OCI-LY7 (cell line): ENCODE measurements at regions not wholly inside any gene's neighbourhood (a gene's known extent, or its start where the extent isn't known, plus 50 kb on each side); places are given as distances from the start of the nearest gene placed in this dataset.

Experiments used
- EZH2phosphoT487 ChIP-seq: fragments of 200-600 bp; sonication (generic); IDR thresholded peaks from 2 replicates; pipeline ENCODE4 v1.6.1; 2018; ENCODE audit warnings: low read depth, borderline replicate concordance, mild to moderate bottlenecking, mixed run types, antibody characterized with exemption, low read length, moderate library complexity, mixed read lengths
- TF ChIP-seq, protein P1 (sequence below): fragments of 200-600 bp; sonication (generic); conservative IDR thresholded peaks from 2 replicates; pipeline ENCODE4 v1.5.1; 2014; ENCODE audit warnings: mild to moderate bottlenecking, antibody characterized with exemption, low read length, moderate library complexity, mixed read lengths

DNA sequence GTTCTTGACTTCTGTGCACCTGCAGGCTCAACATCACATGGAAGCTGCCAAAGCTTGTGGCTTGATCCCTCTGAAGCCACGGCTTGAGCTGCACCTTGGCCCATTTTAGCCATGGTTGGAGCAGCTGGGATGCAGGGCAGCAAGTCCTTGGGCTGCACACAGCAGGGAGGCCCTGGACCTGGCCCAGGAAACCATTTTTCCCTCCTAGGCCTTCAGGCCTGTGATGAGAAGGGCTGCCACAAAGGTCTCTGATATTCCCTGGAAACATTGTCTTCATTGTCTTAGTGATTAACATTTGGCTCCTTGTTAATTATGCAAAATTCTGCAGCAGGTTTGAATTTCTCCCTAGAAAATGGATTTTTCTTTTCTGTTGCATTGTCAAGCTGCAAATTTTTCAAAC is 394.1 kb upstream of the FAR2 start:
- TF ChIP-seq, protein P1, sequence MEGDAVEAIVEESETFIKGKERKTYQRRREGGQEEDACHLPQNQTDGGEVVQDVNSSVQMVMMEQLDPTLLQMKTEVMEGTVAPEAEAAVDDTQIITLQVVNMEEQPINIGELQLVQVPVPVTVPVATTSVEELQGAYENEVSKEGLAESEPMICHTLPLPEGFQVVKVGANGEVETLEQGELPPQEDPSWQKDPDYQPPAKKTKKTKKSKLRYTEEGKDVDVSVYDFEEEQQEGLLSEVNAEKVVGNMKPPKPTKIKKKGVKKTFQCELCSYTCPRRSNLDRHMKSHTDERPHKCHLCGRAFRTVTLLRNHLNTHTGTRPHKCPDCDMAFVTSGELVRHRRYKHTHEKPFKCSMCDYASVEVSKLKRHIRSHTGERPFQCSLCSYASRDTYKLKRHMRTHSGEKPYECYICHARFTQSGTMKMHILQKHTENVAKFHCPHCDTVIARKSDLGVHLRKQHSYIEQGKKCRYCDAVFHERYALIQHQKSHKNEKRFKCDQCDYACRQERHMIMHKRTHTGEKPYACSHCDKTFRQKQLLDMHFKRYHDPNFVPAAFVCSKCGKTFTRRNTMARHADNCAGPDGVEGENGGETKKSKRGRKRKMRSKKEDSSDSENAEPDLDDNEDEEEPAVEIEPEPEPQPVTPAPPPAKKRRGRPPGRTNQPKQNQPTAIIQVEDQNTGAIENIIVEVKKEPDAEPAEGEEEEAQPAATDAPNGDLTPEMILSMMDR = no peak
- no peak for TF ChIP-seq EZH2phosphoT487
